DND-41 (cell line): ENCODE measurements at regions not wholly inside any gene's neighbourhood (a gene's known extent, or its start where the extent isn't known, plus 50 kb on each side); places are given as distances from the start of the nearest gene placed in this dataset.

Experiments used
- CTCF ChIP-seq: IDR thresholded peaks from 2 replicates; pipeline ENCODE4 v1.5.1; 2012; ENCODE audit warnings: borderline replicate concordance, low read length, moderate library complexity, mild to moderate bottlenecking; ENCODE audit not compliant: poor library complexity, severe bottlenecking; ENCODE audit errors: extremely low read depth
- EZH2 ChIP-seq: IDR thresholded peaks from 3 replicates; pipeline ENCODE4 v1.6.1; 2012; ENCODE audit warnings: borderline replicate concordance, low read depth, mild to moderate bottlenecking, moderate library complexity, low read length, inconsistent platforms; ENCODE audit not compliant: severe bottlenecking

- TF ChIP-seq EZH2 (no peak), CTCF (no peak)
These were observed 262.1 kb upstream of the MAF start for GRCh38 chr16:79862601-79863000.
